NCI-H2196 (cell line): ENCODE measurements at regions not wholly inside any gene's neighbourhood (a gene's known extent, or its start where the extent isn't known, plus 50 kb on each side); places are given as distances from the start of the nearest gene placed in this dataset.

Experiments used
- DNase-seq: peaks from one replicate; lab custom pipeline; 2025; ENCODE audit not compliant: unreplicated experiment; lab: John Stamatoyannopoulos, UW

DNA sequence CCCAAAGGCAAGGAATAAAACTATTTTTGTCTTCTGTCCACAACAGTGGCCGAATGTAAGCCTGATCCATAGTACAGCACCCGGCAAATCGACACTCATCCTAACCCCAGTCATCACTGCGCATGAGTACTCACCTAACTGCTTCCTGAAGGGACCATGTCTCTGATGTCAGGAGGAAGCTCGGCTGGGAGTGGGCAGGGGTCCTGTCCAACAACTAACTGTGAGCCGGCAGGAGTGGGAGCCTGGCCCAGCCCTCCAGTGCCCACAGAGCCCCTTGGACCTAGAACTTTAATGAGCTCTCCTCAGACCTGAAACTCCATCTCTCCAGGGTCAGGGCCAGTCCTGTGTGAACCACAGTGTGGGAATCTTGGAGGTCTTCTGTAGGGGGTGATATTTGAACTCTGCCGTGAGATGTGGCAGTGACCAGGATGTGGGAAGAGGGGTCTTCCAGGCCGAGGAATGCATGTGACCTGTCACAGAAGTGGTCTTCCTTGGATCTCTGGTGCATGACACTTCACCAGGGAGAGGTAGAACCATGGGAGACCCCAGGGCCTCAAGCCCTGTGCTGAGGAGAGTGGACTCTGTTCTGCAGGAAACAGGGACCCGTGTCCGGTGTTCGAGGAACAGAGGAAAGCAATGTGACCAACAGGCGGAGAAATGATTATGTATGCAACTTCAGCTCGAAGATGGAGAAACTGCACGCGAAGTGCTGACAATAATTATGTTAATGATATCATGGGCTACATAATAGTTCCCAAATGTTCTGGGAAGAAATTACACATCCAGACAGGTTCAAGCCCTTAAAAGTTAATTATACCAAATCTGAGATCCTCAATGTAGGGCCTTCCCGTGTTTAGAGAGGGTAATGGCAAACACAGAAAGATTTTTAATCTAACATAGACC lies 240.1 kb upstream of the HDAC4 start:
- DNase-seq, result no peak

GRCh38 chr2:239640210-239640609 lies 239.4 kb upstream of the HDAC4 start:
- no peak for DNase-seq

- DNase-seq, result no peak
These were observed 238.8 kb upstream of the HDAC4 start for GRCh38 chr2:239639421-239640185.

DNA sequence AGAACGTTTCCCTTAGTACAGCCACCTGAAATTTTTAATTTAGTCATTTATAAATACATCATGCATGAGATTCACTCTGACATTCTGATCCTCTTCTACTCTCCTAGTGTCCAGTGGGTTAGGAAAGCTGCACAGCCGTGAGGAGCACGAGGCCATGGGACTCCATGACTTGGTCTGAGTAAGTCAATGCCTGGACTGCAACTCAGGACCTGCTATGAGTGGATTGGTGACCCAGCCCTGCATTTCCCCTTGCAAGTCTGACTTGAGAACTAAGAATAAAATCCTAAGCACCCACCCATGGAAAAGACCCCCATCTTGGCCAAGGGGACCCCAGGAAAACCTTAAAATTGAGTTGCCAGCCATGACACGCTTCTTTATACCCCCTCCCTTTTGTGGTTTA lies 237.6 kb upstream of the HDAC4 start:
- DNase-seq, result no peak

DNA sequence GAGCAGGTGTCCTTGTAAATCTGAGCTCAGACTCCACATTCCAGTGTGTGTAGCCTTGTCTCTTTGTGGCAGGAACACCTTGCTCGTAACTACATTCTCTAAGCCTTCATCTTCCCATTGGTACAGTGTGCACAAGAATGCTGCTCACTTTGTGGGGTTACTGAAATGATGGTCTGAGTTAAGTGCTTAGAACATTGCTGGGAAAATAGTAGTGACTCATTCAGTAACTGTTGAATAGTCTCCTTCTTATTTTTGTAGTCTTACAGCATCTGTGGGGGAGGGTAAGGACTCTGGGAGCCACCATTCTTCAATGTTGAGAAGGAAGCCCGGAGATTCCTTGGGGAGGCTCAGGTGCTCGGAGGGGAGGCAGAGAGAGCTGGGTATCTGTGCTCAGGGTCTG lies 236.0 kb upstream of the HDAC4 start:
- DNase-seq, result no peak

DNA sequence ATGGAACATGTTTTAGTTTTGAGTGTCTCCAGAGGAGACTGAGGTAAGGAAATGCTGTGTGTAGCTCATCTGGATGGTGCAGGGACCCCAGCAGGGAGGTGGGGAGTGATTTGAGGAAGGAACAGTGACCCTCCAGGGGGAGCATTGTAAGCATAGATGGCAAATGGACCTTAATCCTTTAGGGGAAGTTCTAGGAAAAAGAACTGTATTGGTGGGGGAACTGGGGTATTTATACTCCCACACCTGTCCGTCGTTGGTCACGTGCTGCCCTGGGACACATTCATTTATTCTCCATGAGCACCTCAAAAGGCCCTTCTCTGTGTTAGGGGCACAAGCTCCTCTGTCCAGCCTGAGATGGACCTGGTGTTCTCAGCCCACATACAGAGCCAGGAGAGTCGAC lies 233.9 kb upstream of the HDAC4 start:
- no peak for DNase-seq

DNA sequence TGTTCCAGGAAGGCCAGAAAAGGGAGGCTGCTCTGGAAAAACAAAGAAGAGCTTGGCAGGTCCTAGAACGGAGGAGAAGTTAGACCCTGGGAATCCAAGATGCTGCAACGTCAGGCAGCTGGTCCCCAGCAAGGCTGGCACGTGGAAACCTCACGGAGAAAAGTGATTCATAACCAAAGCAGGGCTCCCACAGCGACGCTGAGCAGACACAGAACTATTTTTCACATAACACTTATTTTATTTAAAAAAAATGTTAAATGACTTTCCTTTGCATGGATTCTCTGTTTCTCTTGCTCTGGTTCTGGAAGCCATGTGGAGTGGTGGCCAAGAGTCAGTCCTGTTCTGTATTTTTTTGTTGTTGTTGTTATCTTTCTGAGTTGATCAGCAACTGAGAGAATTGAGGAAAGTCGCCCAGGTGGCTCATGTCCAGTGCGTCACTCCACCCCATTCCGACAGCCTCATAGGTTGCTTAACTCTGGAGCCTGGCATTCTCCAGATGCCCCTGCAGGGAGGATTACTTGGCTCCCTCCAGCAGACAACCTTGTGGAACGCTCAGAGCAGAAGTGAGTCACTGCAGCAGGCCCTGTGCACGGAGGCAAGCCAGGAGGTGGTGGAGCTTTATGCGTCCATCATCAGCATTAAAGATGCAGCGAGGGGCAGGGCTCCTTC lies 229.9 kb upstream of the HDAC4 start:
- no peak for DNase-seq

DNA sequence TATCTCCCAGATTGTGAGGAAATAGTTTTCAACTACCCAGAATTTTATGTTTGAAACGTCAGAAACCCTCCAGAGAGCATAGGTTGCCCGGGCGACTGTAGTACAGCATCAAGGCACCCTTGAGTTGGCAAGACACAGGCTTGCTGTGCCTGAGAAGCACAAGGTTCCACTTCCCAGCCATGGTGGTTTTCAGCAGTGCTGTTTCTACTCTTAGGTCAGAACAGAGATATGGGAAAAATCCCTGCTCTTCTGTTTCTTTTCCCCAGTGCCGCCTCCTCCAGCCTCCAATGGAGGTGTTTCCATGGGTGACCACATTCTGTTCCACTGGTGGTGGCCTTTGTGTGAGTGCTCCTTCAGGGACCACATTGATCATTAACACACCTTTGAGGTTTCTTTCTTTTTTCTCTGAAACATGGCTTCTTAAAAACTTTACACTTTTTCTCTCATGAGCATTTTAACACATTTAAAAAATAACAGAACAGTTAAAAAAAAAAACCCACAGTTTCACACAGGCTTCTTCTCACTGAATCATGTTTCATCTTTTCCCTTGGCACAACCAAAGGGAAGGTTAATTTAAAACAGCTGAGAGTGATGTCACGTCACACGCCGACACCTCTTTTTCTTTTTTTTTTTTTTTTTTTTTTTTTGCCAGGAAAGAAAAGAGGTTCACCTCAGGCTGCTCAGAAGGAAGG lies 229.3 kb upstream of the HDAC4 start:
- DNase-seq, result no peak

DNA sequence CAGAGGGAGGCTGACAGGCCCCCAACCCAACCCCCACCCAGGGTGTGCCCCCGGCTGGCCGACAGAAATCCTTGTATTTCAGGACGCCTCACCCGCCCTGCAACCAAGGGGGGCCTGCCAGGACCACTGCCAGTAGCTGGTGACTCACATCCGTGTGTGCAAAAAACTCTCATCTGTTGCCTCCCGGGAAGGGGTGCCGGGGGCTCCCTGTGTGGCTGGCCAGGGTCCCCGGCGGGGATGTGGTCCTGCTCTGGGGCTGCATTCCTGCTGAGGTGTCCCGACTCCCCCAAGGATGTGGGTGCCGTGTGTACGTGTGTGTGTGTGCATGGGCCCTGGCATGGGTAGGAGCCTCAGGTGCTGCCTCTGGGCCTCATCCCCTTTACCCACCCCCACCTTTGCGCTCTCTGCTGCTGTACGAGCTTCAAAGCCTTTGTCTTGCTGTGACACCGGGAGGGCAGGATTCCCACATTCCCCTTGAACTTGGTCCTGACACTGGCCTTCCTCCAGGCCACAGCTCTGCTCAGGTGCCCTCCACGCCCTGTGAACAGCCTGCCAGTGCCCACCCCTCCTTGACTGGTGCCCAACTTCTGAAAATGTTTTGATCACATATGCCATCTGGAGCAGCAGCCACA lies 226.3 kb upstream of the HDAC4 start:
- DNase-seq, result no peak

GRCh38 chr2:239625971-239626734 lies 225.3 kb upstream of the HDAC4 start:
- DNase-seq, result no peak

GRCh38 chr2:239625156-239625845 lies 224.5 kb upstream of the HDAC4 start:
- no peak for DNase-seq

DNA sequence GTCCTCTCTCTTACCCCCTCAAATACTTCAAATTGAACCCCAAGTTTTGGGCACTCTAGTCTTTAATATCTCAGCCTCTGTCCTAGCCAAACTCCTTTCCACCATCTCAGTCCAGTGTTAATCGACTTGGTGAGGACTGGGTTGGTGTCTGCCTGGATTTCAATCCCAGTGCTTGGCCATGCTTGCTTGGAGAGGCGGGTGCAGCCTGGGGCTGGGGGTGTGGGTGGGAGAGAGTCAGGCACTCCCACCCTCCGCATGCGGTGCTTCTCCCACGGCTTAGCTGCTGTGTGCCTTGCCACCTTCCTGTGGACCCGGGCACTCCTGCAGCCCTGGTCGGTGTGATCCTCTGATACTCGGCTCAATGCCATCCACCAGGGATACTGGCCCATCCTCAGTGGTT lies 220.8 kb upstream of the HDAC4 start:
- no peak for DNase-seq

DNA sequence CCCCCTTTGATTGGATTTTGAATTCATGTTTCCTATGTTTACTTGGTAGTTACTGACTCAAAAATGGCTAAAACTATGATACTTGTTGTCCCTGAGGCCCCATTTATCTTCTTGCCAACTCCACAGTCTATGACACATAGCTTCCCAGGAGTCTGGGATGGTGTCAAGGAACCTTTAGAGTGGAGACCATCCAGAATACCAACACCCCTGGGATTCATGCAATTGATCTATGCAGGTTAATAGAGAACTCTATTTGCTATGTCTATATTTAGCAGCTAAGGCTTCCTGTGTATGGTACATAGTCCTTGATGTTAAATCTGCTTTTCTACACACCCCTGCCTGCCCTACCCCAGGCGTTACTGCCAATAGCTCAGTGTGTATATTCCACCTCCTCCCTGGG lies 218.5 kb upstream of the HDAC4 start:
- no peak for DNase-seq

- DNase-seq, result no peak
These were observed 215.9 kb upstream of the HDAC4 start for GRCh38 chr2:239616729-239617128.

DNA sequence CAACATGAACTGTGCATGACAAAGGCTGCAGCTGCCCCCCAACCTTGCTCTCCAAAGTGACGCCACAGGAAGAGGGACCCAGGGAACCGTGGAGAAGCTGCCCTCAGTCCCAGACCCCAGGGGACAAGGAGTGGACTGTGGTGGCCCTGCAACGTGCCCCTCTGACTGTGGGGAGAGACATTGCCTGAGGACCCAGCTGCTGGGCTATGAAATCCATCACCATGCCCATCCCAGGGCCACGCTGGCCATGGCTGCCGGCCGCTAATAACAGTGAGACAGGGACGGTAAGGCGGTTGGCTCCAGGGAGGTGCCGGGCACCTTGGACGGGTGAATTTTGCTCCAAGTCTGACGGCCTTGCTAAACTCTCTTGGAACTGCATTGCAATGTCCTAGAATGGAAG lies 211.3 kb upstream of the HDAC4 start:
- DNase-seq, result no peak

- peak; percentile 21 for DNase-seq
These were observed 210.5 kb upstream of the HDAC4 start for GRCh38 chr2:239611222-239611795.

DNA sequence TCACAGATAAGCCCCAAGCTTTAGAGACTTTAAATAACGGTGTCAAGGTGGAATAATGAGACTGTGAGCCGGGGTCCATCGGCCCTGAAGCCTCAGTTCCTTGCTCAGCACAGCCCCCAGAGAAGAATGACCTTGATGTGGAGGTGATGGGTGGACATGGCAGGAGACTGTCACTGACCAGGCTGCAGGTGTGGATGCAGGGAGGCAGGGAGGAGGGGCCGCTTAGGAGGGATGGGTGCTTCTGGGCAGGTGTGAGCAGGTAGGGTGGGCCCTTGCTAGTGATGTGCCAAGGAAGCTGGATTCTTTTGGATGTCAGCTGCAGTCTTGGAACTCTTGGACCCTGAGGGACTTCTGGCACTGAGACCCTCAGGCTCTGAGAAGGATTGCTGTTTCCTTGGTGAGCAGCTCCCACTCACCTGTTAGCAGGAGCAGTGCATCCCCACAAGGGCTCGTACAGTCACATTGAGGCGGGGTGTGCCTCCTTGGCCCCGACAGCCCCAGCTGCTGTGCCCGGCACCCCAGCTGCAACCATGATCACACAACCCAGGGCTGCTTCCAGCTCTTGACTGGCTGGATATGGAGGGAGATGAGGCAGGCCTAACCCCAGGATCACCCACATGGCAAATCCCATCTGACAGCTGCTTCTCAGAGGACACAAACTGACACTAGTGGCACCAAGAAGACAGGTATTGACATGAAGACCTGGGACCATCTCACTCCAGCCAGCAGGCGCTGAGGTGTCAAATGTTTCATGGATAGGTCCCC lies 209.8 kb upstream of the HDAC4 start:
- no peak for DNase-seq

- no peak for DNase-seq
These were observed 208.9 kb upstream of the HDAC4 start for GRCh38 chr2:239609607-239610310.
